Body of pancreas (tissue), 4 donors: ENCODE measurements at regions not wholly inside any gene's neighbourhood (a gene's known extent, or its start where the extent isn't known, plus 50 kb on each side); places are given as distances from the start of the nearest gene placed in this dataset.
A peak's percentile ranks its signal among the peaks of the same experiment; 100 is the strongest.

Source experiments
- ATAC-seq: fragments of 150-250 bp; one replicate; pipeline ENCODE4 v1.9.1; 2016
- DNase-seq, 4 donors: peaks; one replicate each; pipeline ENCODE4 v3.0.0-alpha.2; 2019
- H3K27ac ChIP-seq, 4 donors: fragments of 200-600 bp; sonication (generic); 1 replicate in 3 of 4; 2 replicates in 1 of 4; pipeline versions ENCODE4 v1.5.1 to v1.6.1; 2016 to 2019; ENCODE audit warnings: mild to moderate bottlenecking in 1 of 4, mixed read lengths in 1 of 4, moderate library complexity in 1 of 4
- H3K27me3 ChIP-seq, 2 donors: fragments of 200-600 bp; sonication (generic); one replicate each; pipeline ENCODE4 v1.6.0; 2016; ENCODE audit warnings: mild to moderate bottlenecking in 1 of 2
- H3K36me3 ChIP-seq, 2 donors: fragments of 200-600 bp; sonication (generic); replicated peaks in 1 of 2; 2 replicates each; pipeline ENCODE4 v1.5.1; 2016; ENCODE audit warnings: low read depth in 2 of 2; ENCODE audit not compliant: insufficient read depth in 1 of 2
- H3K4me1 ChIP-seq: fragments of 200-600 bp; sonication (generic); one replicate; pipeline ENCODE4 v1.6.0; 2016
- H3K4me3 ChIP-seq, 2 donors: fragments of 200-600 bp; sonication (generic); 1 replicate in 1 of 2; 2 replicates in 1 of 2; pipeline ENCODE4 v1.5.1; 2016 to 2019
- H3K9me3 ChIP-seq, 3 donors: fragments of 200-600 bp; sonication (generic); 1 replicate in 2 of 3; 2 replicates in 1 of 3; pipeline ENCODE4 v1.5.1; 2016
- POLR2A ChIP-seq, 3 donors: fragments of 450-650 bp; IDR thresholded peaks; one replicate each; pipeline ENCODE4 v1.6.1; 2016; ENCODE audit warnings: antibody characterized with exemption in 3 of 3, mild to moderate bottlenecking in 2 of 3
- WGBS, 2 donors: methylation state at CpG; one replicate each; pipeline ENCODE4 v1.1.5; 2017; 5-methylcytosine and 5-hydroxymethylcytosine counted together
- intact Hi-C: fragments of 100-400 bp; cut with DNase I; formaldehyde crosslinking; loops from one replicate; pipeline ENCODE4 v1.15.1; 2023
- TF ChIP-seq, protein P1 (sequence below), 7 experiments: fragments of 450-650 bp in 4 of 7; fragments of 200-600 bp in 3 of 7; sonication (generic) in 3 of 7; IDR thresholded peaks; one replicate each; pipeline ENCODE4 v1.5.1; 2016 to 2019; ENCODE audit warnings: antibody characterized with exemption in 7 of 7

GRCh38 chr10:78542521-78542920 is 508.9 kb downstream of the RPS24 start:
- Histone ChIP-seq H3K27me3 (no peaks in the 10 kb centered on the region), H3K4me1 (no peaks in the 10 kb centered on the region), H3K9me3 (no peaks in the 10 kb centered on the region), H3K36me3 (no peaks in the 10 kb centered on the region), H3K27ac (peak overlapping the region in 1 of 4 donors; percentile 56), H3K4me3 (no peak overlapping the region)
- ATAC-seq (no peak), DNase-seq (no peak)
- TF ChIP-seq, protein P1, sequence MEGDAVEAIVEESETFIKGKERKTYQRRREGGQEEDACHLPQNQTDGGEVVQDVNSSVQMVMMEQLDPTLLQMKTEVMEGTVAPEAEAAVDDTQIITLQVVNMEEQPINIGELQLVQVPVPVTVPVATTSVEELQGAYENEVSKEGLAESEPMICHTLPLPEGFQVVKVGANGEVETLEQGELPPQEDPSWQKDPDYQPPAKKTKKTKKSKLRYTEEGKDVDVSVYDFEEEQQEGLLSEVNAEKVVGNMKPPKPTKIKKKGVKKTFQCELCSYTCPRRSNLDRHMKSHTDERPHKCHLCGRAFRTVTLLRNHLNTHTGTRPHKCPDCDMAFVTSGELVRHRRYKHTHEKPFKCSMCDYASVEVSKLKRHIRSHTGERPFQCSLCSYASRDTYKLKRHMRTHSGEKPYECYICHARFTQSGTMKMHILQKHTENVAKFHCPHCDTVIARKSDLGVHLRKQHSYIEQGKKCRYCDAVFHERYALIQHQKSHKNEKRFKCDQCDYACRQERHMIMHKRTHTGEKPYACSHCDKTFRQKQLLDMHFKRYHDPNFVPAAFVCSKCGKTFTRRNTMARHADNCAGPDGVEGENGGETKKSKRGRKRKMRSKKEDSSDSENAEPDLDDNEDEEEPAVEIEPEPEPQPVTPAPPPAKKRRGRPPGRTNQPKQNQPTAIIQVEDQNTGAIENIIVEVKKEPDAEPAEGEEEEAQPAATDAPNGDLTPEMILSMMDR (IDR thresholded peaks at IDR 0.05) = no peak
- no peak for TF ChIP-seq POLR2A (IDR thresholded peaks at IDR 0.05)
- WGBS, 2 donors = 78 to 85% methylated on average over 5 to 7 of the region's 7 CpGs
- intact Hi-C loops = no loop called here

- H3K9me3 ChIP-seq = no peaks in the 10 kb centered on the region
- H3K27me3 ChIP-seq = no peaks in the 10 kb centered on the region
- H3K4me1 ChIP-seq = no peaks in the 10 kb centered on the region
- TF ChIP-seq, protein P1 (IDR thresholded peaks at IDR 0.05) = no peak
- TF ChIP-seq POLR2A (IDR thresholded peaks at IDR 0.05) = no peak
- H3K36me3 ChIP-seq = no peaks in the 10 kb centered on the region
- peak; percentile 18 for ATAC-seq
- peak overlapping the region in 2 of 4 donors; percentile 2 to 56 for H3K27ac ChIP-seq
- no peak overlapping the region for H3K4me3 ChIP-seq
- WGBS, 2 donors = 64 to 73% methylated on average over 6 to 9 of the region's 9 CpGs
- intact Hi-C loops = no loop called here
- peak in 1 of 4 donors; percentile 15 for DNase-seq
Observed at GRCh38 chr10:78543031-78543748, 509.5 kb downstream of the RPS24 start.

DNA sequence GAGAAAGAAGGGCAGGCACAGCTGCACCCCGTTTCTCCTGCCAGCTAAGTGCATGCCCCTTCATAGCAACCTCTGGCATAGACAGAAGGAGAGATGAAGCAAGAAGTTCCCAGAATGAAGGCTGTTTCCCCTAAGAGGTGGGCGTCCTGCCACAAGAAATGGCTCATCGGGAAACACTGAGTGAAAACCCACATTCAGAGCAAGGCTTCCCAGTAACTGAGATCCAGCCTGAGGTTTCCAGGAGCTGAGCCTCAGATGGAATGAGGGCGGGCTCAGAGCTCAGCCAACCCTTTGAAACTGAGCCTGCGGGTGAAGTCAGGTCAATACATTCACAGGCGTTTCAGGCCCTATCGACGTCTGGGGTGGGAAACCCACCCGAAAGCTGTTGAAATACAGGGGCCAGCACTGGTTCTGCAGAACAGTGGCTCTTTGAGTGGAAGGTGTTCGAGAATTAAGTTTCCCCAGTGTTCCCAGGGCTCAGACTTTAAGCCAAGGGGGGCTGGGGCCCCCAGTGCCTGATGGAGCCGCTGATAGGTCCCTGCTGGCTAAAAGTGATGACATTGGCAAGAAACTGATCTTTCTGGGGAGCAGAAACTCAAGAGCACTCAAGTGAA is 510.2 kb downstream of the RPS24 start:
- H3K9me3 ChIP-seq = no peaks in the 10 kb centered on the region
- WGBS, 2 donors = 68 to 78% methylated on average over 10 to 11 of the region's 11 CpGs
- H3K36me3 ChIP-seq = no peaks in the 10 kb centered on the region
- intact Hi-C loops = no loop called here
- ATAC-seq (peak; percentile 66), DNase-seq (peak; percentile 26 to 64 (median 33))
- H3K27ac ChIP-seq = peak overlapping the region in 2 of 4 donors; percentile 2 to 56
- H3K4me3 ChIP-seq = no peak overlapping the region
- TF ChIP-seq POLR2A (IDR thresholded peaks at IDR 0.05) = no peak
- TF ChIP-seq, protein P1 (IDR thresholded peaks at IDR 0.05) = no peak
- no peaks in the 10 kb centered on the region for H3K4me1 ChIP-seq
- no peaks in the 10 kb centered on the region for H3K27me3 ChIP-seq

- DNase-seq = no peak
- H3K27me3 ChIP-seq = no peaks in the 10 kb centered on the region
- no peaks in the 10 kb centered on the region for H3K36me3 ChIP-seq
- WGBS, 2 donors = 86 to 90% methylated on average over 7 to 9 of the region's 9 CpGs
- peak overlapping the region in 1 of 4 donors; percentile 56 for H3K27ac ChIP-seq
- no peaks in the 10 kb centered on the region for H3K4me1 ChIP-seq
- intact Hi-C loops = no loop called here
- no peak for ATAC-seq
- H3K4me3 ChIP-seq = no peak overlapping the region
- no peak for TF ChIP-seq POLR2A (IDR thresholded peaks at IDR 0.05)
- TF ChIP-seq, protein P1 (IDR thresholded peaks at IDR 0.05) = no peak
- no peaks in the 10 kb centered on the region for H3K9me3 ChIP-seq
Observed at GRCh38 chr10:78544423-78545090, 510.9 kb downstream of the RPS24 start.
